Epithelial cell of prostate (primary cell): ENCODE measurements at regions not wholly inside any gene's neighbourhood (a gene's known extent, or its start where the extent isn't known, plus 50 kb on each side); places are given as distances from the start of the nearest gene placed in this dataset.
"Not testable (repeated sequence)": the region's sequence is repeated elsewhere in the genome, so short reads cannot be mapped to it uniquely, and the experiment has no call there.

Experiments used
- DNase-seq: peaks from one replicate; pipeline ENCODE4 v3.0.0-alpha.2; 2011; ENCODE audit warnings: low read depth, low spot score
- H3K27ac ChIP-seq: fragments of 450-650 bp; 2 replicates; pipeline ENCODE4 v1.5.1; 2017; ENCODE audit warnings: mild to moderate bottlenecking

DNA sequence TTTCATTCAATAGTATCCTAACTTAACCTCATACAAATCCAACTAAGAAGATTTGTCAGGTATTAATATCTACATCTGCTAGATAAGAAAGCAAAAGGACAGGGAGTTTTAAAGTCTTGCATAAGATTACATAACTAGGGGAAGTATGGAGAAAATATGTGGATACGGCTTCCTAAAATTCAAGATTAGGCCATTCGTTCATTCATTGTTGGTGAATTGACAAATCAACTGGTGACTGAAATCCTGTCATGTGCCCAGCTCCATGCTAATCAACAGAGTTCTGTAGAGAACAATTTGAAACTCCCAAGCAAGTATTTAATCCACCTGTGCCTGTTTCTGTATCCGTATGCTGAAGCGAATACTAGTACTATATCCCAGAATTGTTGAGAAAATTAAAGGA is 260.9 kb upstream of the USP15 start:
- DNase-seq: no peak
- H3K27ac ChIP-seq: no peak overlapping the region

DNA sequence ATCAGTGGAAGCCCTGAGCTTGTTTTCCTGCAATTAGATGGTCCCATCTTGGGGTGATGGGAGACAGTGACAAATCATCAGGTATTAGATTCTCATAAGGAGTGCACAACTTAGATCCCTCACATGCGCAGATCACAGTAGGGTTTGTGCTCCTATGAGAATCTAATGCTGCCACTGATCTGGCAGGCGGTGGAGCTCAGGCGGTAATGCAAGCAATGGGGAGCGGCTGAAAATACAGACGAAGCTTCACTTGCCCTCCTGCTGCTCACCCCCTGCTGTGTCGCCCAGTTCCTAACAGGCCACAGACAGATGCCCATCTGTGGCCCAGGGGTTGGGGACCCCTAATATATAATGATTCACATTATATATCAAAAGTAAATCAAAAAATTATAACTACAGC is 258.8 kb upstream of the USP15 start:
- no peak overlapping the region for H3K27ac ChIP-seq
- no peak for DNase-seq

- no peak for DNase-seq
- H3K27ac ChIP-seq: no peak overlapping the region
Observed at GRCh38 chr12:62003226-62003625, 257.0 kb upstream of the USP15 start.

DNA sequence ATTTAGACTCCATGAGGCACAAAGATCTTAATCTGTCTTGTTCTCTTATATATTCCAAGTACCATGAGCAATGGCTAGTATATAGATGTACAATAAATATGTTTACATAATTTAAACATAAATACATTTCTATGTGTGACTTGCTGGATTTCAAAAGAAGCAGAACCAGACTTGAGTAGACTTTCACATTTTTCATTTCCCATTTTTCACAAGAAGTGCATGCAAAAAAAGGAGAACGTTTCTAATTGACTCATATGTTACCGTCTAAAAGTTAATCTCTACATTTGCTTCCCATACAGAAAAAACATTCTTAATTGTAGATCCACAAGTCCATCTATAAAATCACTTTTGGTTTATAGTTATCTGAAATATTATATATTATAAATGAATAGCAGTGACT is 256.5 kb upstream of the USP15 start:
- DNase-seq: no peak
- H3K27ac ChIP-seq: no peak overlapping the region

GRCh38 chr12:62005615-62006014 is 254.6 kb upstream of the USP15 start:
- H3K27ac ChIP-seq: no peak overlapping the region
- no peak for DNase-seq

DNA sequence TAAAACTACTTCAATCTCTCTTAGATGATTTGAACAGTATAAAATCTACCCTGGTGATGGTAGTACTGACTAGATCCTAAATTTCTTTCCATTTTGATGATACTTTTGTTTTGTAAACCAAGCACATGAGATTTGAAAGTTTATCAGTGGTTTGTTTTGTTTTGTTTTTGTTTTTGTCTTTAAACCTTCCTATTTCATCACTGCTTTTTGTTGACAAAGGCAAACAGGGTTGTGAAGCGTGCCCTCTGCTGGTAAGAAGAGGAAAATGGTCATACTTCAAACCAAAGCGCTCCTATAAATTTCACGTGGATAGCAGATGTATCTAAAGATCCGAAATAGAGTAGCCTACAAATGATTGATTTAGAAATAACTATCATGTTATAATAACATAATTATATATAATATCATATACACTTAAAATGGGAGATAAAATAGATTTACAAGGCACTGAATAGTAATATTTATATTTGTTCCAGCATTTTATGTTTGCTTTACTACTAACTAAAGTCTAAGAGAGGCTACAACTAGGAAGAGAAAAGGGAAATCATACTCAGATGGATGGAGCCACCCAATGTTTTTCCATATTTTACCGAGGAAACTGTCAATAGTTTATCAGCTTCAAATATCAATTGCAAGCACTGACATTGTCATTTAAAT is 254.0 kb upstream of the USP15 start:
- DNase-seq: peak; percentile 3
- H3K27ac ChIP-seq: no peak overlapping the region

GRCh38 chr12:62008703-62009102 is 251.5 kb upstream of the USP15 start:
- H3K27ac ChIP-seq: no peak overlapping the region
- DNase-seq: no peak

GRCh38 chr12:62009445-62009844 is 250.8 kb upstream of the USP15 start:
- no peak overlapping the region for H3K27ac ChIP-seq
- DNase-seq: no peak

GRCh38 chr12:62010331-62010906 is 249.8 kb upstream of the USP15 start:
- not testable (repeated sequence) for H3K27ac ChIP-seq, DNase-seq

GRCh38 chr12:62010973-62011372 is 249.2 kb upstream of the USP15 start:
- not testable (repeated sequence) for H3K27ac ChIP-seq, DNase-seq

- DNase-seq: no peak
- no peak overlapping the region for H3K27ac ChIP-seq
Observed at GRCh38 chr12:62014330-62014729, 245.9 kb upstream of the USP15 start.

- no peak overlapping the region for H3K27ac ChIP-seq
Observed at GRCh38 chr12:62016021-62016420, 244.2 kb upstream of the USP15 start.

GRCh38 chr12:62021808-62022207 is 238.4 kb upstream of the USP15 start:
- no peak for DNase-seq
- no peak overlapping the region for H3K27ac ChIP-seq

More at GRCh38 chr12:62016021-62016420, 244.2 kb upstream of the USP15 start:
- DNase-seq: no peak

- H3K27ac ChIP-seq: no peak overlapping the region
- DNase-seq: no peak
Observed at GRCh38 chr12:62028536-62028935, 231.7 kb upstream of the USP15 start.

GRCh38 chr12:62032870-62033269 is 227.3 kb upstream of the USP15 start:
- no peak for DNase-seq
- no peak overlapping the region for H3K27ac ChIP-seq

GRCh38 chr12:62044450-62045135 is 215.6 kb upstream of the USP15 start:
- no peak overlapping the region for H3K27ac ChIP-seq
- DNase-seq: no peak

GRCh38 chr12:62045211-62045610 is 215.0 kb upstream of the USP15 start:
- no peak for DNase-seq
- H3K27ac ChIP-seq: no peak overlapping the region

- H3K27ac ChIP-seq: no peak overlapping the region
- no peak for DNase-seq
Observed at GRCh38 chr12:62050785-62051184, 209.4 kb upstream of the USP15 start.

DNA sequence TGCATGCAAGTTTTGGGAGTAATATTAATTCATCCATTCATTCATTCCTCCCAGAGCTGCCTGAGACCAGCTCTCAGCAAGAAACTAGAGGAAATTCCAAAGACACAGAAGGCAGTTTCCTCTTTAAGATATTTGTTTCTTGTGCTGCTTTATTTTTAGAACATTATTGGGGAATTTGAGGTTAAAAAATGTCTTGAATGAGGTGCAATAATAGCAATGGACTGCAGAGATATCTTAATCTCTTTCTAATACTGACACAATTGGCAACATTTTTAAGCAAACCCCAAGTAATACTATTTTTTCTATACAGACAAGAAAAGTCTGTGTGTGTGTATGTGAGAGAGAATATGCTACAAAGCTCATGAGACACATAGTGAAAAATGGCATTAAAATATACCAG is 190.2 kb upstream of the USP15 start:
- no peak overlapping the region for H3K27ac ChIP-seq

DNA sequence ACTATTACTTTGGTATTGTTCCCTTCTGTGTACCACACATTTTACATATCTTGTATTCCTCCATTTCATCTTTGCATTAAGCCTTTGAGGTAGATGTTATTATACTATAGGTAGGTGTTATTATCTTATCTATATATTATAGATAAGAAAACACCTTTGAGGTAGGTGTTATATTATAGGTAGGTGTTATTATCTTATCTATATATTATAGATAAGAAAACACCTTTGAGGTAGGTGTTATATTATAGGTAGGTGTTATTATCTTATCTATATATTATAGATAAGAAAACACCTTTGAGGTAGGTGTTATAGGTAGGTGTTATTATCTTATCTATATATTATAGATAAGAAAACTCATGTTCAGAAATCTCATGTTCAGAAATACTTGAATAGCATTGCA is 187.0 kb upstream of the USP15 start:
- not testable (repeated sequence) for DNase-seq, H3K27ac ChIP-seq

More for the DNA sequence above, 190.2 kb upstream of the USP15 start:
- DNase-seq: no peak

DNA sequence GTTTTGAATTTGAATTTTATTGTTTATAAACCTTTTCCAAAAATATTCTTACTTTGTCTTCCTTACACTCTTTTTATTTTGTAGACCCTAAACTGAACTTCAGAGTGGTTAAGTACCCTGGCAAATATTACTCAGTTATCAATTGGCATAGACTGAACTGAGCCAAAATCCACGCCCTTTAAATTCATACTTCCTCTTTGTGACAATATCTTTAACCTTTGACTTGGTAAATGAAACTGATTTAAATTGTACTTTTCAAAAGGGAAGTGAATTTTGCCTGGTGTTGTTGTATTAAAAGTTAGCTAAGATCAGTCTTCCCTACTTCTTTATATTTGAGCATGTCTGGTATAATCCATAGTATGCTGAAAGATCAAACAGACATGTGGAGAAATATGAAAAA is 184.3 kb upstream of the USP15 start:
- no peak overlapping the region for H3K27ac ChIP-seq
- DNase-seq: no peak

GRCh38 chr12:62078020-62078419 is 182.2 kb upstream of the USP15 start:
- H3K27ac ChIP-seq: no peak overlapping the region
- no peak for DNase-seq
